GM12878 (cell line): ENCODE measurements at regions not wholly inside any gene's neighbourhood (a gene's known extent, or its start where the extent isn't known, plus 50 kb on each side); places are given as distances from the start of the nearest gene placed in this dataset.

Experiments used
- ATAC-seq: fragments of 200-7000 bp; cut with Tn5 transposase; 3 replicates; pipeline ENCODE4 v1.9.1; 2020; ENCODE audit warnings: mild to moderate bottlenecking, moderate library complexity
- BruUV-seq: library from RNA; stranded (reverse); fragments of 400-500 nt; replicated peaks from 2 replicates; lab custom pipeline; 2021; lab: Mats Ljungman, UMichigan
- CTCF ChIA-PET: fragments of 300-600 bp; sonication (Branson Sonifier 250); formaldehyde crosslinking; extraction: SDS; loops from one replicate; lab custom pipeline; 2021; ENCODE audit warnings: inconsistent platforms; lab: Yijun Ruan, JAX
- POLR2A ChIA-PET: fragments of 350-600 bp; formaldehyde crosslinking; extraction: SDS; loops from one replicate; lab custom pipeline; 2021; ENCODE audit warnings: inconsistent platforms; lab: Charles Lee
- RAD21 ChIA-PET: fragments of 300-600 bp; sonication (Branson Sonifier 250); formaldehyde crosslinking; loops from one replicate; lab custom pipeline; 2023; ENCODE audit warnings: antibody characterized with exemption; ENCODE audit not compliant: unreplicated experiment; lab: Charles Lee
- SMC1A ChIA-PET: fragments of 300-600 bp; sonication (Branson Sonifier 250); formaldehyde crosslinking; loops from one replicate; lab custom pipeline; 2023; ENCODE audit not compliant: unreplicated experiment, uncharacterized antibody; lab: Charles Lee
- DNase-seq: peaks from one replicate; pipeline ENCODE4 v3.0.0-alpha.2; 2011; ENCODE audit warnings: low read depth, low spot score
- FAIRE-seq: peaks from 3 replicates; lab custom pipeline; 2011; peaks lifted over from hg19 to GRCh38; lab: Jason Lieb, UNC
- H2AFZ ChIP-seq: 2 replicates; pipeline ENCODE4 v1.6.0; 2011; ENCODE audit warnings: low read depth, low read length, control low read depth; ENCODE audit not compliant: control insufficient read depth
- H3K27ac ChIP-seq: 2 replicates; pipeline ENCODE4 v1.5.1; 2011; ENCODE audit warnings: control low read depth; ENCODE audit not compliant: control insufficient read depth, insufficient read depth
- H3K27me3 ChIP-seq, 2 experiments: replicated peaks in 1 of 2; 2 replicates each; pipeline versions ENCODE4 v1.6.0 to v1.6.1; 2011; ENCODE audit warnings: low read length in 1 of 2; ENCODE audit not compliant: control insufficient read depth in 2 of 2, insufficient read depth in 2 of 2
- H3K36me3 ChIP-seq, 2 experiments: 2 replicates each; pipeline ENCODE4 v1.5.1; 2011; ENCODE audit warnings: low read length in 1 of 2; ENCODE audit not compliant: control insufficient read depth in 2 of 2, insufficient read depth in 2 of 2
- H3K4me1 ChIP-seq: 2 replicates; pipeline ENCODE4 v1.6.1; 2011; ENCODE audit warnings: mild to moderate bottlenecking, low read length, moderate library complexity, mixed read lengths; ENCODE audit not compliant: control insufficient read depth, insufficient read depth
- H3K4me2 ChIP-seq: 2 replicates; pipeline ENCODE4 v1.6.0; 2011; ENCODE audit warnings: control low read depth; ENCODE audit not compliant: control insufficient read depth, insufficient read depth
- H3K4me3 ChIP-seq: fragments of 200-600 bp; sonication (generic); 2 replicates; pipeline ENCODE4 v1.5.1; 2016
- H3K79me2 ChIP-seq: 2 replicates; pipeline ENCODE4 v1.6.0; 2011; ENCODE audit warnings: low read length; ENCODE audit not compliant: control insufficient read depth, insufficient read depth
- H3K9ac ChIP-seq: 2 replicates; pipeline ENCODE4 v1.8.0; 2011; ENCODE audit warnings: low read length, control low read depth, mixed read lengths; ENCODE audit not compliant: control insufficient read depth, insufficient read depth
- H3K9me3 ChIP-seq: replicated peaks from 3 replicates; pipeline ENCODE4 v1.5.1; 2011; ENCODE audit warnings: mild to moderate bottlenecking, low read length; ENCODE audit not compliant: control insufficient read depth, insufficient read depth
- H4K20me1 ChIP-seq: 2 replicates; pipeline ENCODE4 v1.6.0; 2011; ENCODE audit not compliant: control insufficient read depth, insufficient read depth
- EGR1 ChIP-seq, 2 experiments: IDR thresholded peaks; 1 replicate in 1 of 2; 2 replicates in 1 of 2; pipeline ENCODE4 v1.6.1; 2011 to 2012; ENCODE audit warnings: low read depth in 2 of 2, low read length in 2 of 2, borderline replicate concordance in 1 of 2, mild to moderate bottlenecking in 1 of 2, moderate library complexity in 1 of 2
- IKZF1 ChIP-seq: fragments of 450-650 bp; conservative IDR thresholded peaks from 2 replicates; pipeline ENCODE4 v1.6.1; 2017; ENCODE audit warnings: antibody characterized with exemption, mild to moderate bottlenecking
- MTA3 ChIP-seq: IDR thresholded peaks from 2 replicates; pipeline ENCODE4 v1.6.1; 2012; ENCODE audit warnings: low read length, inconsistent platforms, borderline replicate concordance
- NR2C2 ChIP-seq: IDR thresholded peaks from 2 replicates; pipeline ENCODE4 v1.6.1; 2011; ENCODE audit warnings: borderline replicate concordance, low read depth; ENCODE audit not compliant: control insufficient read depth, insufficient read length
- PAX8 ChIP-seq: fragments of 450-650 bp; IDR thresholded peaks from 2 replicates; pipeline ENCODE4 v1.6.1; 2017; ENCODE audit warnings: mild to moderate bottlenecking, moderate library complexity
- PML ChIP-seq: IDR thresholded peaks from 2 replicates; pipeline ENCODE4 v1.6.1; 2012; ENCODE audit warnings: low read length, inconsistent platforms
- RAD51 ChIP-seq: fragments of 450-650 bp; IDR thresholded peaks from 2 replicates; pipeline ENCODE4 v1.6.1; 2016; ENCODE audit warnings: moderate library complexity, mild to moderate bottlenecking, inconsistent platforms
- SMARCA5 ChIP-seq: fragments of 450-650 bp; IDR thresholded peaks from 2 replicates; pipeline ENCODE4 v1.6.1; 2017; ENCODE audit warnings: mild to moderate bottlenecking
- SMC3 ChIP-seq: IDR thresholded peaks from 2 replicates; pipeline ENCODE4 v1.6.1; 2011; ENCODE audit warnings: low read length, improper control_type of control experiment, borderline replicate concordance
- STAT3 ChIP-seq: IDR thresholded peaks from 2 replicates; pipeline ENCODE4 v1.6.1; 2011; ENCODE audit warnings: low read depth, low read length, improper control_type of control experiment
- WRNIP1 ChIP-seq: IDR thresholded peaks from 2 replicates; pipeline ENCODE4 v1.6.1; 2011; ENCODE audit warnings: low read depth, low read length, improper control_type of control experiment, borderline replicate concordance
- WGBS: methylation state at CpG from one replicate; pipeline ENCODE4 v1.1.6; 2016; ENCODE audit warnings: low lambda C conversion rate; ENCODE audit not compliant: insufficient replicate concordance, insufficient coverage; ENCODE audit errors: missing lambda C conversion rate; 5-methylcytosine and 5-hydroxymethylcytosine counted together
- in situ Hi-C: fragments of 300-500 bp; cut with MboI; formaldehyde crosslinking; loops from 9 replicates; pipeline ENCODE4 v1.14.3; 2018; ENCODE audit warnings: mixed read lengths
- intact Hi-C: fragments of 100-400 bp; cut with micrococcal nuclease; formaldehyde crosslinking; loops from one replicate; pipeline ENCODE4 v1.14.2; 2022; ENCODE audit not compliant: unreplicated experiment
- TF ChIP-seq, protein P1 (sequence below): fragments of 450-650 bp; IDR thresholded peaks from 2 replicates; pipeline ENCODE4 v1.6.1; 2017; ENCODE audit warnings: borderline replicate concordance
- TF ChIP-seq, protein P2 (sequence below): IDR thresholded peaks from 2 replicates; pipeline ENCODE4 v1.6.1; 2012; ENCODE audit warnings: improper control_type of control experiment, low read depth, low read length; ENCODE audit not compliant: insufficient replicate concordance
- TF ChIP-seq, protein P3 (sequence below): fragments of 450-650 bp; formaldehyde crosslinking; IDR thresholded peaks from 2 replicates; pipeline ENCODE4 v1.4.0; 2022; ENCODE audit warnings: mild to moderate bottlenecking, moderate library complexity
- TF ChIP-seq, protein P4 (sequence below): IDR thresholded peaks from 2 replicates; pipeline ENCODE4 v1.6.1; 2011; ENCODE audit warnings: borderline replicate concordance, low read depth, mild to moderate bottlenecking, moderate library complexity, mixed read lengths, low read length; ENCODE audit not compliant: insufficient read depth; ENCODE audit errors: extremely low read length

DNA sequence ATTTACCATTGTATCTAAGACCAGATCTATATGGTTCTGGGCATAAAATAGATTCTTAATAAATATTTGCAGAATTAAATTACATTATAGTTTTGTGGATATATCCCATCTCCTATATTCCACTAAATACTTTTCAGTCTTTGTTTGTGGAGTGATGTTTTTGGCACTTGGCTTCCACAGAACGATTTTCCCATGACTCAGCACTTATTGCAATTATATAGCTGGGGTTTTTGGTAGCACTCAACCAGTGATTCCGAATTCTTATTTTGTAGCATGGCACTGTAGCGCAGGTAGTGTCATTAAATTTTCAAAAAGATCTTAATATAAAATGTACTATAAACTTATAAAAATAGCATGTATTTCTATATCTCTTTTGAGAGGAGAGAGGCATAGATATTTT is 221.2 kb downstream of the TRPC6 start:
- ChIA-PET RAD21 (no interaction called here), SMC1A (interaction anchor here (1.4 kb wide), 1 partner anchor 22 kb away, joined by 3 read pairs; no protein-coding TSS in a partner anchor), CTCF (no interaction called here), POLR2A (no interaction called here)
- BruUV-seq: no TSS peak
- ATAC-seq (no peak), FAIRE-seq (no peak), DNase-seq (no peak)
- Histone ChIP-seq H3K9ac (no peak overlapping the region), H2AFZ (no peak overlapping the region), H3K4me1 (no peaks in the 10 kb centered on the region), H3K27ac (no peak overlapping the region), H3K79me2 (no peaks in the 10 kb centered on the region), H3K27me3 (no peaks in the 10 kb centered on the region), H4K20me1 (no peaks in the 10 kb centered on the region), H3K4me2 (no peak overlapping the region), H3K36me3 (no peaks in the 10 kb centered on the region), H3K4me3 (no peak overlapping the region), H3K9me3 (no peaks in the 10 kb centered on the region)
- intact Hi-C loops (no loop called here), in situ Hi-C loops (no loop called here)
- TF ChIP-seq SMC3 (no peak), IKZF1 (no peak), PAX8 (no peak), MTA3 (no peak), NR2C2 (no peak), EGR1 (IDR thresholded peaks at IDR 0.05; ENCODE audit: borderline replicate concordance in 1 of 2, low read depth in 2 of 2, low read length in 2 of 2) (no peak), WRNIP1 (no peak), PML (no peak), RAD51 (no peak), STAT3 (no peak), SMARCA5 (no peak)
- TF ChIP-seq, protein P1, sequence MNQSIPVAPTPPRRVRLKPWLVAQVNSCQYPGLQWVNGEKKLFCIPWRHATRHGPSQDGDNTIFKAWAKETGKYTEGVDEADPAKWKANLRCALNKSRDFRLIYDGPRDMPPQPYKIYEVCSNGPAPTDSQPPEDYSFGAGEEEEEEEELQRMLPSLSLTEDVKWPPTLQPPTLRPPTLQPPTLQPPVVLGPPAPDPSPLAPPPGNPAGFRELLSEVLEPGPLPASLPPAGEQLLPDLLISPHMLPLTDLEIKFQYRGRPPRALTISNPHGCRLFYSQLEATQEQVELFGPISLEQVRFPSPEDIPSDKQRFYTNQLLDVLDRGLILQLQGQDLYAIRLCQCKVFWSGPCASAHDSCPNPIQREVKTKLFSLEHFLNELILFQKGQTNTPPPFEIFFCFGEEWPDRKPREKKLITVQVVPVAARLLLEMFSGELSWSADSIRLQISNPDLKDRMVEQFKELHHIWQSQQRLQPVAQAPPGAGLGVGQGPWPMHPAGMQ: no peak
- TF ChIP-seq, protein P2, sequence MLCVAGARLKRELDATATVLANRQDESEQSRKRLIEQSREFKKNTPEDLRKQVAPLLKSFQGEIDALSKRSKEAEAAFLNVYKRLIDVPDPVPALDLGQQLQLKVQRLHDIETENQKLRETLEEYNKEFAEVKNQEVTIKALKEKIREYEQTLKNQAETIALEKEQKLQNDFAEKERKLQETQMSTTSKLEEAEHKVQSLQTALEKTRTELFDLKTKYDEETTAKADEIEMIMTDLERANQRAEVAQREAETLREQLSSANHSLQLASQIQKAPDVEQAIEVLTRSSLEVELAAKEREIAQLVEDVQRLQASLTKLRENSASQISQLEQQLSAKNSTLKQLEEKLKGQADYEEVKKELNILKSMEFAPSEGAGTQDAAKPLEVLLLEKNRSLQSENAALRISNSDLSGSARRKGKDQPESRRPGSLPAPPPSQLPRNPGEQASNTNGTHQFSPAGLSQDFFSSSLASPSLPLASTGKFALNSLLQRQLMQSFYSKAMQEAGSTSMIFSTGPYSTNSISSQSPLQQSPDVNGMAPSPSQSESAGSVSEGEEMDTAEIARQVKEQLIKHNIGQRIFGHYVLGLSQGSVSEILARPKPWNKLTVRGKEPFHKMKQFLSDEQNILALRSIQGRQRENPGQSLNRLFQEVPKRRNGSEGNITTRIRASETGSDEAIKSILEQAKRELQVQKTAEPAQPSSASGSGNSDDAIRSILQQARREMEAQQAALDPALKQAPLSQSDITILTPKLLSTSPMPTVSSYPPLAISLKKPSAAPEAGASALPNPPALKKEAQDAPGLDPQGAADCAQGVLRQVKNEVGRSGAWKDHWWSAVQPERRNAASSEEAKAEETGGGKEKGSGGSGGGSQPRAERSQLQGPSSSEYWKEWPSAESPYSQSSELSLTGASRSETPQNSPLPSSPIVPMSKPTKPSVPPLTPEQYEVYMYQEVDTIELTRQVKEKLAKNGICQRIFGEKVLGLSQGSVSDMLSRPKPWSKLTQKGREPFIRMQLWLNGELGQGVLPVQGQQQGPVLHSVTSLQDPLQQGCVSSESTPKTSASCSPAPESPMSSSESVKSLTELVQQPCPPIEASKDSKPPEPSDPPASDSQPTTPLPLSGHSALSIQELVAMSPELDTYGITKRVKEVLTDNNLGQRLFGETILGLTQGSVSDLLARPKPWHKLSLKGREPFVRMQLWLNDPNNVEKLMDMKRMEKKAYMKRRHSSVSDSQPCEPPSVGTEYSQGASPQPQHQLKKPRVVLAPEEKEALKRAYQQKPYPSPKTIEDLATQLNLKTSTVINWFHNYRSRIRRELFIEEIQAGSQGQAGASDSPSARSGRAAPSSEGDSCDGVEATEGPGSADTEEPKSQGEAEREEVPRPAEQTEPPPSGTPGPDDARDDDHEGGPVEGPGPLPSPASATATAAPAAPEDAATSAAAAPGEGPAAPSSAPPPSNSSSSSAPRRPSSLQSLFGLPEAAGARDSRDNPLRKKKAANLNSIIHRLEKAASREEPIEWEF: no peak
- TF ChIP-seq, protein P3, sequence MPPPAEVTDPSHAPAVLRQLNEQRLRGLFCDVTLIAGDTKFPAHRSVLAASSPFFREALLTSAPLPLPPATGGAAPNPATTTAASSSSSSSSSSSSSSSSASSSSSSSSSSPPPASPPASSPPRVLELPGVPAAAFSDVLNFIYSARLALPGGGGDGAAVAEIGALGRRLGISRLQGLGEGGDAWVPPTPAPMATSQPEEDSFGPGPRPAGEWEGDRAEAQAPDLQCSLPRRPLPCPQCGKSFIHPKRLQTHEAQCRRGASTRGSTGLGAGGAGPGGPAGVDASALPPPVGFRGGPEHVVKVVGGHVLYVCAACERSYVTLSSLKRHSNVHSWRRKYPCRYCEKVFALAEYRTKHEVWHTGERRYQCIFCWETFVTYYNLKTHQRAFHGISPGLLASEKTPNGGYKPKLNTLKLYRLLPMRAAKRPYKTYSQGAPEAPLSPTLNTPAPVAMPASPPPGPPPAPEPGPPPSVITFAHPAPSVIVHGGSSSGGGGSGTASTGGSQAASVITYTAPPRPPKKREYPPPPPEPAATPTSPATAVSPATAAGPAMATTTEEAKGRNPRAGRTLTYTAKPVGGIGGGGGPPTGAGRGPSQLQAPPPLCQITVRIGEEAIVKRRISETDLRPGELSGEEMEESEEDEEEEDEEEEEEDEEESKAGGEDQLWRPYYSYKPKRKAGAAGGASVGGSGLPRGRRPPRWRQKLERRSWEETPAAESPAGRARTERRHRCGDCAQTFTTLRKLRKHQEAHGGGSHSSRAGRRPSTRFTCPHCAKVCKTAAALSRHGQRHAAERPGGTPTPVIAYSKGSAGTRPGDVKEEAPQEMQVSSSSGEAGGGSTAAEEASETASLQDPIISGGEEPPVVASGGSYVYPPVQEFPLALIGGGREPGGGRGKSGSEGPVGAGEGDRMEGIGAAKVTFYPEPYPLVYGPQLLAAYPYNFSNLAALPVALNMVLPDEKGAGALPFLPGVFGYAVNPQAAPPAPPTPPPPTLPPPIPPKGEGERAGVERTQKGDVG: no peak
- TF ChIP-seq, protein P4, sequence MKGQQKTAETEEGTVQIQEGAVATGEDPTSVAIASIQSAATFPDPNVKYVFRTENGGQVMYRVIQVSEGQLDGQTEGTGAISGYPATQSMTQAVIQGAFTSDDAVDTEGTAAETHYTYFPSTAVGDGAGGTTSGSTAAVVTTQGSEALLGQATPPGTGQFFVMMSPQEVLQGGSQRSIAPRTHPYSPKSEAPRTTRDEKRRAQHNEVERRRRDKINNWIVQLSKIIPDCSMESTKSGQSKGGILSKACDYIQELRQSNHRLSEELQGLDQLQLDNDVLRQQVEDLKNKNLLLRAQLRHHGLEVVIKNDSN: no peak
- 20% methylated on average over 3 of the region's 3 CpGs for WGBS
